HG02870 (cell line): ENCODE measurements at regions not wholly inside any gene's neighbourhood (a gene's known extent, or its start where the extent isn't known, plus 50 kb on each side); places are given as distances from the start of the nearest gene placed in this dataset.

ENCODE experiments used
- ATAC-seq: cut with Tn5 transposase; IDR thresholded peaks from one replicate; pipeline ENCODE4 v1.9.1; 2021; ENCODE audit warnings: mild to moderate bottlenecking, moderate library complexity; ENCODE audit not compliant: unreplicated experiment

DNA sequence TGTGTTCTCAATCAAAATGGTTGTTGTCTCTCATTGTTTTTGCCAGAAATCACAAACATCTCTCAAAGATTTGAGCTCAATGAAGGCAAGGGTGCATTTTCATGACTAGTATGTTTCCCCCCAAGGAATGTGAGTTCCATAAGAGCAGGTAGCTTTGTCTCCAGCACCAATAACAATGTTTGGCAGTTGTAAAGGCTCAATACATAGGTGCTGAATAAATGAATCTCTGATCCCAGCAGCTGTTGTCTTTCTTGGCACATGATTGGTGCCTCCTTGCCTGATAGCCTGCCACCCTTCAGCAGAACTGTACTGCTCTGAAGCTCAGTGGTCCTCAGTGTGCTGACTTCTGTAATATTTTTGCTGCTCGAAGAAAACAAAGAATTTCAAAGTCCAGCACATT, 103.1 kb upstream of the CDH11 start:
- ATAC-seq = no peak

- no peak for ATAC-seq
Measured at GRCh38 chr16:65224471-65224870, 102.6 kb upstream of the CDH11 start.

GRCh38 chr16:65223335-65223734, 101.5 kb upstream of the CDH11 start:
- ATAC-seq = no peak

GRCh38 chr16:65222536-65222935, 100.7 kb upstream of the CDH11 start:
- no peak for ATAC-seq

- ATAC-seq = no peak
Measured at GRCh38 chr16:65222049-65222448, 100.2 kb upstream of the CDH11 start.

- ATAC-seq = no peak
Measured at GRCh38 chr16:65219786-65220185, 97.9 kb upstream of the CDH11 start.

DNA sequence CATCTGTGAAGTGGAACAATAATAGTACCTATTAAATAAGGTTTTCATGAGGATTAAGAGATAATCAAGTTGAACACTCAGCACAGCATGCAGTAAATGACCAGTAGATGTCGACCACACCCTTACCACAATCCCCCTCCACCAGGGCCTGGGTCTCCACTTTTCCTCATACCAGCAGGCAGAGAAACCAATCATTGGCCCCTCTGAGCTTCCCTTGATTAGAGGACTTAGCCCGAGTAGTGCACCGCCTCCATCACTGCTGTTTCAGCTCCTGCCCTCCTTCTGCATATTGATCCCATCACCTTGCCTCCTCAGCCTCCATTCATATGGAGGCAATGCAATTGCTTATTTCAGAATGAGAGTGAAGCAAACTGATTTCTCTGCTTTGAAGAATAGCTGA, 96.5 kb upstream of the CDH11 start:
- no peak for ATAC-seq

GRCh38 chr16:65213866-65214595, 92.2 kb upstream of the CDH11 start:
- ATAC-seq = no peak

DNA sequence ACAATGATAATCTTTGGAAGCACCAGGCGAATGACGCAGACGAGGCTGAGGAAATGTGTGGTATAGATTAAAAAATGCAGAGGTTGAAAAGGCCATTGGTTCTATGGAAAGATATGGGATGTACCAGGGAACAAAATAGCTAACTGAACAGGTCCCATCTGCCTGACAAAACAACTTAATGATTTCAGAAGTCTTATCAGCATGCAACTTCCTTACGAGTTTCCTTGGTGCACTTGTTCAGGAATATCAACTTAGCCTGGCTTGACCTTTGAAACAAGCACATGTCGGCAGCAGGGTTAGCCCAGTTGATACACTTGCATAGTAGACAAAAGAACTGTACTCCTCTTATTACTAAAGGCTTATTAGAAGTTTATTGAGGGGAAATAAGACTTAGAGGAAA, 90.9 kb upstream of the CDH11 start:
- no peak for ATAC-seq

DNA sequence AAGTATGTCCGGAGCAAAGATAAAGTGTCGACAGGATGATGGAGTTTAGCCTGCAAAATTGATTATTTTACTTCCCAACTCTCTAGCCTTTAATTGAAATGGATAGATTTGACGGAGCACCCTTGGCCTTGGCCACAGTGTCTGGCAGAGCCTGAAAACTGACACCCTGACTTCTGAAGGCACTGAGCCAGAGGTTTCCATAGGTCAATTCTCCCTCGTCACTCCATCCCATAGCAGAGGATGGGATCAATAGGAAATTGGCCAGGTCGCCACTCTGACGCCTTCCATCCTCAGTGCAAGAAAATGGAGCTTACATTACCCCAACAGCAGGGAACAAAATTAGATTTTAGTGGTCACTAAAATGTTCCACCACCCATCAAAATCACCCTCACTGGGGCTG, 90.4 kb upstream of the CDH11 start:
- no peak for ATAC-seq

DNA sequence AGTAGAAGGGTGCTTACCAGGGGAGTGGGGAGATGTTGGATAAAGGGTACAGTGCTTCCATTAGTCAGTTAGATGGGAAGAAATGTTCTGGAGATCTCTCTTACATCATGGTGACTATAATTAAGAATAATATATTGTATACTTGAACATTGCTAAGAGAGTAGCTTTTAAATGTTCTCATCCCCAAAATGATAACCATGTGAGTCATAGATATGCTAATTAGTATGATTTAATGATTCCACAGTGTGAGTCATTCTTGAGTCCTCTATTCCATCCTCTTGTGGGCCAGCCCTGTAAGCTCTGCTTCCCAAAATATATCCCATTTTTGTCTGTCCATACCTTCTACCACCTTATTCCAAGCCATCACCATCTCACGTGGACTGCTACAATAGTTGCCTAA, 80.6 kb upstream of the CDH11 start:
- ATAC-seq = no peak

DNA sequence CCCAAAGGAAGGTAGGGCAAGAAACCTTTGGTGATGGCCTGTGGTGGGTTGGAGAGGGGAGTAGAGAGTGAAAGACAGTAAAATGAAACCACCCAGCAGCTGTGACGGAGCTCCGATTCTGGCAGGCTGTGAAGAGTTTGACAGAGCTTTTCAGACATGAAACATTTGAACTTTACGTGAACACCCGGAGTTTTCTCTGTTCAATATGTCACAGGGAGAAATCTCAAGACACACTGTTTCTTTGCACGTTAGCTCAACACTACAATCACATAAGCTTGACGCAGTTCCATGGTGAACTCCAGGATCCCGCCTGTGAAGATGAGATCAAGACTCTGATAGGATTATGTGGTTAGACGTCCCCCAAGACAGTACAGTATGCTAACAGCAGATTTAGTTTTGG, 79.6 kb upstream of the CDH11 start:
- no peak for ATAC-seq

DNA sequence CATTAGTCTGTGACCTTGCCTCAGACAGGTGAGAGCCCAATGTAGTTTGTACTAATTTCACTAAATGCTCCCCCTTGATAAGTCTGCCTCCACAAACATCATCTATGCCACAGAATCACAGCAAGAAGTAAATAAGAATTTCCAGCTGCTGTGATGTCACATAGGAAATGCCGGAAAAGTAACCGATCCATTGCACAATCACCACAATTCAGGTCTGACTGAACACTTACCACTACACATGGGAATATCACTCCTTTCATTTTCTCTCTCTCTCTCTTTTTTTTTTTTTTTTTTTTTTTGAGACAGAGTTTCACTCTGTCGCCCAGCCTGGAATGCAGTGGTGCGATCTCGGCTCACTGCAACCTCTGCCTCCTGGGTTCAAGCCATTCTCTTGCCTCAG, 79.0 kb upstream of the CDH11 start:
- ATAC-seq = no peak

GRCh38 chr16:65200156-65200773, 78.4 kb upstream of the CDH11 start:
- ATAC-seq = no peak

GRCh38 chr16:65196420-65197075, 74.7 kb upstream of the CDH11 start:
- no peak for ATAC-seq

DNA sequence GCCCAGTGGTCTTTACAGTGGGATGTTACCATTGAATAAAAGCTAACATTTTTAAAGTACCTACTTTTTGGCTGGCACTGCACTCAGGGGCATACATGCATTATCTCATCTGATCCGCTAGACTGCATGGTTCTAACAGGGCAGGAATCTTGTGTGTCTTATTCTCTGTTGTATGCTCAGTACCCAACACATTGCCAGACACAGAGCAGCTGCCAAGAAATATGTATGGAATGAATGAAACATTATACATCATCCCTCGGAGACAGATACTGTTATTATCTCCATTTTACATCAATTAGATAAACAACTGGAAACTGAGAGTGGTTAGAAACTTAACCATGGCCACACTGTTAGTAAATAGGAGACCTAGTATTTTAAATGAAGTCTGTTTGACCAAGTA, 74.1 kb upstream of the CDH11 start:
- ATAC-seq = no peak

- no peak for ATAC-seq
Measured at GRCh38 chr16:65185241-65185778, 63.4 kb upstream of the CDH11 start.

DNA sequence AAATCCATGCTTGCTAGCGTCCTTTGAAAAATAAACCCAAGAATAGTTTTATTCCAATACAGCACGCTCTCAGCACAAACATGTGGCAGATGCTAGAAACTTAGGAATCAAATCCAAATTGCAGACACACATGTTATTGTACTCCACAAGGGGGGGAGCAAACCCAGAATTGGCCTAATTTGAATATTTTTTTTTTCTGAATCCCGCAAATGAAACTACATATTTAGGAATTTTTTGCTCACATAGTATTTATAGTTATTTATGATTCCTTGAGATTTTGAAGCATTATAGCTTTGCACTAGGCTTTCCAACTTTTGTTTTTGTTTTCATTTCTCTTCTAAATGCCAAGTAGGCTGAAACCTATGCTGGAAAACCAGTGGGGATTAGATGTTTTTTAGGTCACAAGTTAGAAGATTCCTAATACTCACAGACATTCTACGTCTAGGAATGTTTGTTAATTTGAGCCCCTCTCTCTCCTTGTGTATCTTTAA, 59.3 kb upstream of the CDH11 start:
- no peak for ATAC-seq

- ATAC-seq = no peak
Measured at GRCh38 chr16:65178151-65178550, 56.3 kb upstream of the CDH11 start.

DNA sequence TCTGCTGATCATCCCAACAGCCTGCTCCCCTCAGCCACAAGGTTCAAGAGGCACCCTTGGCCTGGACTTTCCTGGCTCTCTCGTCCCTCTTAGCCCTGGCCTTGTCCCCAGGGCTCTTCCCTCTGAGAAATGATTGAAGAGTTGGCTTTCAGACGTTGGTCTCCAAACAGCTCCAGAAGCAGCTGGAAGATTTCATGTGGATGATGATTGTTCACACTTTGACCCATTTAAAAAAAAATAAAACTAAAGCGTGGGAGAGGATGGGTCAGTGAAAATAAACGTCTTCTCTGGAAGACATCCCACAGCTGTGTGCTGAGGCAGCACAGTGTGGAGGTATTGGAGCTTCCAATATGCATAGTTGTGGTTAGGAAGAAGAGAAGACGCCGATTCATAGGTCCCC, 54.7 kb upstream of the CDH11 start:
- ATAC-seq = no peak

- no peak for ATAC-seq
Measured at GRCh38 chr16:65172356-65172755, 50.5 kb upstream of the CDH11 start.
